ENCODE measurements at regions not wholly inside any gene's neighbourhood (a gene's known extent, or its start where the extent isn't known, plus 50 kb on each side); places are given as distances from the start of the nearest gene placed in this dataset.

GRCh38 chr4:128385683-128386304 is 98.2 kb upstream of the PGRMC2 start:
- peak; percentile 32 for DNase-seq

- DNase-seq, result no peak
Observed at GRCh38 chr4:128384765-128385598, 97.4 kb upstream of the PGRMC2 start.

GRCh38 chr4:128384091-128384520 is 96.5 kb upstream of the PGRMC2 start:
- no peak for DNase-seq

GRCh38 chr4:128381748-128382559 is 94.3 kb upstream of the PGRMC2 start:
- no peak for DNase-seq

GRCh38 chr4:128380306-128380705 is 92.7 kb upstream of the PGRMC2 start:
- no peak for DNase-seq

- no peak for DNase-seq
Observed at GRCh38 chr4:128379860-128380259, 92.2 kb upstream of the PGRMC2 start.

GRCh38 chr4:128378668-128379067 is 91.1 kb upstream of the PGRMC2 start:
- DNase-seq, result no peak

- DNase-seq, result no peak
Observed at GRCh38 chr4:128376958-128377357, 89.3 kb upstream of the PGRMC2 start.

- DNase-seq, result no peak
Observed at GRCh38 chr4:128376303-128376702, 88.7 kb upstream of the PGRMC2 start.

- no peak for DNase-seq
Observed at GRCh38 chr4:128373628-128374027, 86.0 kb upstream of the PGRMC2 start.

- no peak for DNase-seq
Observed at GRCh38 chr4:128371876-128372275, 84.3 kb upstream of the PGRMC2 start.

GRCh38 chr4:128371001-128371777 is 83.6 kb upstream of the PGRMC2 start:
- no peak for DNase-seq

- no peak for DNase-seq
Observed at GRCh38 chr4:128366212-128366611, 78.6 kb upstream of the PGRMC2 start.

GRCh38 chr4:128364565-128364964 is 77.0 kb upstream of the PGRMC2 start:
- no peak for DNase-seq

GRCh38 chr4:128363966-128364365 is 76.4 kb upstream of the PGRMC2 start:
- no peak for DNase-seq

GRCh38 chr4:128362760-128363159 is 75.1 kb upstream of the PGRMC2 start:
- DNase-seq, result no peak

- no peak for DNase-seq
Observed at GRCh38 chr4:128359422-128359821, 71.8 kb upstream of the PGRMC2 start.

- no peak for DNase-seq
Observed at GRCh38 chr4:128358913-128359279, 71.3 kb upstream of the PGRMC2 start.

- peak; percentile 63 for DNase-seq
Observed at GRCh38 chr4:128358231-128358912, 70.8 kb upstream of the PGRMC2 start.

- DNase-seq, result no peak
Observed at GRCh38 chr4:128357286-128357685, 69.7 kb upstream of the PGRMC2 start.

- no peak for DNase-seq
Observed at GRCh38 chr4:128355305-128355704, 67.7 kb upstream of the PGRMC2 start.

Data from skin of body (tissue), 1 donor.